ENCODE measurements at regions not wholly inside any gene's neighbourhood (a gene's known extent, or its start where the extent isn't known, plus 50 kb on each side); places are given as distances from the start of the nearest gene placed in this dataset.

DNA sequence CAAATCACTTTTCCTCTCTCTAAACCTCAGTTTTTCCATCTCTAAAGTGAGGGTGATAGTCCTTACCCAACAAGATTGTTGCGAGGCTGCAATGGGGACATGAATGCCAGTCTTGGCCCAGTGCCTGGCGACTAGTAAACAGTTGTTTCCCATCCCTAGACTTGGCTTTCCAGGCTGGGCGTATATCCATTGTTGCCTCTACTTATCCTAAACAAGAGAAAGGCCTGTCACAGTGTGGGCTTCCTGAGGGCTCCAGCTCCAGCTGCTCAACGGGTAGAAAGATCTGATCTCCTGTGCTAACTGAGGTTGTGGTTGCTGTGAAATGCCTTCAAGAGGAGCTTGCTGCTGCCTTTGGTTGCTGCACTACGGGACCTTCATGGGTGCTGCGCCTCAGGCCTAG, 142.0 kb downstream of the NSG2 start:
- no peak overlapping the region for H3K4me3 ChIP-seq (ENCODE audit: low read depth in 1 of 3, low read length in 3 of 3)
- no peaks in the 10 kb centered on the region for H3K36me3 ChIP-seq (ENCODE audit: control insufficient read depth in 4 of 4, insufficient read depth in 3 of 4, low read depth in 1 of 4, low read length in 3 of 4)
- H3K27me3 ChIP-seq (ENCODE audit: control insufficient read depth in 4 of 4, insufficient read depth in 4 of 4, low read length in 3 of 4): no peaks in the 10 kb centered on the region
- no peak for TF ChIP-seq RAD21 (IDR thresholded peaks at IDR 0.05)
- TF ChIP-seq FOXA1 (IDR thresholded peaks at IDR 0.05): no peak
- TF ChIP-seq FOXA2 (IDR thresholded peaks at IDR 0.05): no peak
- TF ChIP-seq EGR1 (IDR thresholded peaks at IDR 0.05; ENCODE audit: low read depth in 2 of 2): no peak
- TF ChIP-seq TAF1 (conservative IDR thresholded peaks at IDR 0.05): no peak
- TF ChIP-seq, protein P1, sequence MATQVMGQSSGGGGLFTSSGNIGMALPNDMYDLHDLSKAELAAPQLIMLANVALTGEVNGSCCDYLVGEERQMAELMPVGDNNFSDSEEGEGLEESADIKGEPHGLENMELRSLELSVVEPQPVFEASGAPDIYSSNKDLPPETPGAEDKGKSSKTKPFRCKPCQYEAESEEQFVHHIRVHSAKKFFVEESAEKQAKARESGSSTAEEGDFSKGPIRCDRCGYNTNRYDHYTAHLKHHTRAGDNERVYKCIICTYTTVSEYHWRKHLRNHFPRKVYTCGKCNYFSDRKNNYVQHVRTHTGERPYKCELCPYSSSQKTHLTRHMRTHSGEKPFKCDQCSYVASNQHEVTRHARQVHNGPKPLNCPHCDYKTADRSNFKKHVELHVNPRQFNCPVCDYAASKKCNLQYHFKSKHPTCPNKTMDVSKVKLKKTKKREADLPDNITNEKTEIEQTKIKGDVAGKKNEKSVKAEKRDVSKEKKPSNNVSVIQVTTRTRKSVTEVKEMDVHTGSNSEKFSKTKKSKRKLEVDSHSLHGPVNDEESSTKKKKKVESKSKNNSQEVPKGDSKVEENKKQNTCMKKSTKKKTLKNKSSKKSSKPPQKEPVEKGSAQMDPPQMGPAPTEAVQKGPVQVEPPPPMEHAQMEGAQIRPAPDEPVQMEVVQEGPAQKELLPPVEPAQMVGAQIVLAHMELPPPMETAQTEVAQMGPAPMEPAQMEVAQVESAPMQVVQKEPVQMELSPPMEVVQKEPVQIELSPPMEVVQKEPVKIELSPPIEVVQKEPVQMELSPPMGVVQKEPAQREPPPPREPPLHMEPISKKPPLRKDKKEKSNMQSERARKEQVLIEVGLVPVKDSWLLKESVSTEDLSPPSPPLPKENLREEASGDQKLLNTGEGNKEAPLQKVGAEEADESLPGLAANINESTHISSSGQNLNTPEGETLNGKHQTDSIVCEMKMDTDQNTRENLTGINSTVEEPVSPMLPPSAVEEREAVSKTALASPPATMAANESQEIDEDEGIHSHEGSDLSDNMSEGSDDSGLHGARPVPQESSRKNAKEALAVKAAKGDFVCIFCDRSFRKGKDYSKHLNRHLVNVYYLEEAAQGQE (IDR thresholded peaks at IDR 0.05): no peak
- no peak for TF ChIP-seq GABPA (IDR thresholded peaks at IDR 0.05 in 1 of 2, conservative IDR thresholded peaks at IDR 0.05 in 1 of 2)
- no peak for TF ChIP-seq HNF4G (IDR thresholded peaks at IDR 0.05)
- TF ChIP-seq JUND (IDR thresholded peaks at IDR 0.05): no peak
- TF ChIP-seq, protein P2, sequence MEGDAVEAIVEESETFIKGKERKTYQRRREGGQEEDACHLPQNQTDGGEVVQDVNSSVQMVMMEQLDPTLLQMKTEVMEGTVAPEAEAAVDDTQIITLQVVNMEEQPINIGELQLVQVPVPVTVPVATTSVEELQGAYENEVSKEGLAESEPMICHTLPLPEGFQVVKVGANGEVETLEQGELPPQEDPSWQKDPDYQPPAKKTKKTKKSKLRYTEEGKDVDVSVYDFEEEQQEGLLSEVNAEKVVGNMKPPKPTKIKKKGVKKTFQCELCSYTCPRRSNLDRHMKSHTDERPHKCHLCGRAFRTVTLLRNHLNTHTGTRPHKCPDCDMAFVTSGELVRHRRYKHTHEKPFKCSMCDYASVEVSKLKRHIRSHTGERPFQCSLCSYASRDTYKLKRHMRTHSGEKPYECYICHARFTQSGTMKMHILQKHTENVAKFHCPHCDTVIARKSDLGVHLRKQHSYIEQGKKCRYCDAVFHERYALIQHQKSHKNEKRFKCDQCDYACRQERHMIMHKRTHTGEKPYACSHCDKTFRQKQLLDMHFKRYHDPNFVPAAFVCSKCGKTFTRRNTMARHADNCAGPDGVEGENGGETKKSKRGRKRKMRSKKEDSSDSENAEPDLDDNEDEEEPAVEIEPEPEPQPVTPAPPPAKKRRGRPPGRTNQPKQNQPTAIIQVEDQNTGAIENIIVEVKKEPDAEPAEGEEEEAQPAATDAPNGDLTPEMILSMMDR (IDR thresholded peaks at IDR 0.05; ENCODE audit: low read depth, low read length, missing input control): no peak
- TF ChIP-seq HNF4A (conservative IDR thresholded peaks at IDR 0.05): no peak
- TF ChIP-seq, protein P3, sequence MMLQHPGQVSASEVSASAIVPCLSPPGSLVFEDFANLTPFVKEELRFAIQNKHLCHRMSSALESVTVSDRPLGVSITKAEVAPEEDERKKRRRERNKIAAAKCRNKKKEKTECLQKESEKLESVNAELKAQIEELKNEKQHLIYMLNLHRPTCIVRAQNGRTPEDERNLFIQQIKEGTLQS (IDR thresholded peaks at IDR 0.05): no peak
- peaks cover 5 to 25% (median 19%) of the 10 kb centered on the region in 4 donors for H3K4me1 ChIP-seq (ENCODE audit: control insufficient read depth in 4 of 4, insufficient read depth in 4 of 4, low read length in 3 of 4)
- no peak overlapping the region for H3K27ac ChIP-seq (ENCODE audit: low read depth in 1 of 2, low read length in 2 of 2)
- H3K9ac ChIP-seq (ENCODE audit: low read depth in 1 of 2, low read length in 2 of 2): no peak overlapping the region
- no peak for DNase-seq (ENCODE audit: low spot score)
- no peaks in the 10 kb centered on the region for H3K9me3 ChIP-seq (ENCODE audit: control insufficient read depth in 4 of 4, low read length in 3 of 4)
- 77% methylated on average over 6 of the region's 6 CpGs for WGBS

DNA sequence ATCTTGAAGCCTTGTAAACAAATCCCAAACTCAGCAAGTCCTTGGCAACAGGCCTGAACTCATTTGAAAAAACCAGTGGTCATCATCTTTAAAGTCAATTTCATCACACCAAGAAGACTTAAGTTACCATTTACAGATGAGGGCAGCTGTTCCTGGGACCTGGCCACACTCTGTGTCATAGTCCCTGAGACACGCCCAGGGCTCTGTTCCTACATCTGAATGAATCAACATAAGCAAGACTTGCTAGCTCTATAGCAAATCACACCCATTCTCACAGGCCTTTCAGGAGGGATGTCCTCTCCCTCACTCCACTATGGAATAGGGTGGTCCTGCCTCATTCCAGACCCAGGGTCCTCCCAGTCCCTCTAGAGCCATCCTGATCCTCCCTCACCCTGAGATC, 142.8 kb downstream of the NSG2 start:
- Histone ChIP-seq H3K9ac (ENCODE audit: low read depth in 1 of 2, low read length in 2 of 2) (no peak overlapping the region), H3K36me3 (ENCODE audit: control insufficient read depth in 4 of 4, insufficient read depth in 3 of 4, low read depth in 1 of 4, low read length in 3 of 4) (no peaks in the 10 kb centered on the region), H3K27me3 (ENCODE audit: control insufficient read depth in 4 of 4, insufficient read depth in 4 of 4, low read length in 3 of 4) (no peaks in the 10 kb centered on the region), H3K27ac (ENCODE audit: low read depth in 1 of 2, low read length in 2 of 2) (no peak overlapping the region), H3K9me3 (ENCODE audit: control insufficient read depth in 4 of 4, low read length in 3 of 4) (no peaks in the 10 kb centered on the region), H3K4me3 (ENCODE audit: low read depth in 1 of 3, low read length in 3 of 3) (no peak overlapping the region), H3K4me1 (ENCODE audit: control insufficient read depth in 4 of 4, insufficient read depth in 4 of 4, low read length in 3 of 4) (peaks cover 5 to 25% (median 19%) of the 10 kb centered on the region in 4 donors)
- no peak for DNase-seq (ENCODE audit: low spot score)
- WGBS: 88% methylated on average over 1 of the region's 1 CpG
- TF ChIP-seq GABPA (IDR thresholded peaks at IDR 0.05 in 1 of 2, conservative IDR thresholded peaks at IDR 0.05 in 1 of 2) (no peak), SP1 (IDR thresholded peaks at IDR 0.05) (no peak), FOXA1 (IDR thresholded peaks at IDR 0.05) (no peak), RXRA (IDR thresholded peaks at IDR 0.05) (no peak), JUND (IDR thresholded peaks at IDR 0.05) (no peak), EGR1 (IDR thresholded peaks at IDR 0.05; ENCODE audit: low read depth in 2 of 2) (no peak), RAD21 (IDR thresholded peaks at IDR 0.05) (no peak), FOXA2 (IDR thresholded peaks at IDR 0.05) (no peak), YY1 (IDR thresholded peaks at IDR 0.05) (no peak), TAF1 (conservative IDR thresholded peaks at IDR 0.05) (no peak), HNF4G (IDR thresholded peaks at IDR 0.05) (no peak)
- TF ChIP-seq, protein P2 (IDR thresholded peaks at IDR 0.05; ENCODE audit: low read depth, low read length, missing input control): no peak
- TF ChIP-seq, protein P1 (IDR thresholded peaks at IDR 0.05): no peak
- TF ChIP-seq, protein P4, sequence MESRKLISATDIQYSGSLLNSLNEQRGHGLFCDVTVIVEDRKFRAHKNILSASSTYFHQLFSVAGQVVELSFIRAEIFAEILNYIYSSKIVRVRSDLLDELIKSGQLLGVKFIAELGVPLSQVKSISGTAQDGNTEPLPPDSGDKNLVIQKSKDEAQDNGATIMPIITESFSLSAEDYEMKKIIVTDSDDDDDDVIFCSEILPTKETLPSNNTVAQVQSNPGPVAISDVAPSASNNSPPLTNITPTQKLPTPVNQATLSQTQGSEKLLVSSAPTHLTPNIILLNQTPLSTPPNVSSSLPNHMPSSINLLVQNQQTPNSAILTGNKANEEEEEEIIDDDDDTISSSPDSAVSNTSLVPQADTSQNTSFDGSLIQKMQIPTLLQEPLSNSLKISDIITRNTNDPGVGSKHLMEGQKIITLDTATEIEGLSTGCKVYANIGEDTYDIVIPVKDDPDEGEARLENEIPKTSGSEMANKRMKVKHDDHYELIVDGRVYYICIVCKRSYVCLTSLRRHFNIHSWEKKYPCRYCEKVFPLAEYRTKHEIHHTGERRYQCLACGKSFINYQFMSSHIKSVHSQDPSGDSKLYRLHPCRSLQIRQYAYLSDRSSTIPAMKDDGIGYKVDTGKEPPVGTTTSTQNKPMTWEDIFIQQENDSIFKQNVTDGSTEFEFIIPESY (IDR thresholded peaks at IDR 0.05): no peak
- TF ChIP-seq, protein P3 (IDR thresholded peaks at IDR 0.05): no peak
- TF ChIP-seq, protein P5, sequence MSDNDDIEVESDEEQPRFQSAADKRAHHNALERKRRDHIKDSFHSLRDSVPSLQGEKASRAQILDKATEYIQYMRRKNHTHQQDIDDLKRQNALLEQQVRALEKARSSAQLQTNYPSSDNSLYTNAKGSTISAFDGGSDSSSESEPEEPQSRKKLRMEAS (IDR thresholded peaks at IDR 0.05): no peak
